A673 (cell line): ENCODE measurements at regions not wholly inside any gene's neighbourhood (a gene's known extent, or its start where the extent isn't known, plus 50 kb on each side); places are given as distances from the start of the nearest gene placed in this dataset.

Experiments
- BruUV-seq: library from RNA; stranded (reverse); fragments of 400-500 nt; replicated peaks from 2 replicates; lab custom pipeline; 2021; lab: Mats Ljungman, UMichigan
- CTCF ChIA-PET: fragments of 300-600 bp; sonication (Branson Sonifier 250); formaldehyde crosslinking; loops from one replicate; lab custom pipeline; 2022; ENCODE audit warnings: antibody characterized with exemption; lab: Charles Lee
- POLR2A ChIA-PET: fragments of 300-600 bp; sonication (Branson Sonifier 250); formaldehyde crosslinking; loops from one replicate; lab custom pipeline; 2022; ENCODE audit warnings: antibody characterized with exemption; ENCODE audit not compliant: low non-redundant PET; lab: Charles Lee
- DNase-seq: peaks from one replicate; pipeline ENCODE4 v3.0.0-alpha.2; 2015; ENCODE audit warnings: low spot score
- H3K27ac ChIP-seq: fragments of 200-600 bp; sonication (generic); 2 replicates; pipeline ENCODE4 v1.5.1; 2016; ENCODE audit warnings: mixed run types, low read depth, mild to moderate bottlenecking, mixed read lengths, antibody characterized with exemption, low read length; ENCODE audit not compliant: poor library complexity, severe bottlenecking
- H3K27me3 ChIP-seq: fragments of 200-600 bp; sonication (generic); replicated peaks from 2 replicates; pipeline ENCODE4 v1.6.1; 2017; ENCODE audit warnings: mixed run types, low read depth, mild to moderate bottlenecking, mixed read lengths, antibody characterized with exemption, low read length; ENCODE audit not compliant: insufficient read depth, poor library complexity
- H3K36me3 ChIP-seq: fragments of 200-600 bp; sonication (generic); 2 replicates; pipeline ENCODE4 v1.6.1; 2016; ENCODE audit warnings: mixed run types, mild to moderate bottlenecking, mixed read lengths, antibody characterized with exemption, low read length; ENCODE audit not compliant: insufficient read depth, poor library complexity, severe bottlenecking
- H3K4me1 ChIP-seq: fragments of 200-600 bp; sonication (generic); 2 replicates; pipeline ENCODE4 v1.6.1; 2017; ENCODE audit warnings: mixed run types, mild to moderate bottlenecking, mixed read lengths, antibody characterized with exemption, low read length; ENCODE audit not compliant: insufficient read depth, poor library complexity, severe bottlenecking
- H3K4me3 ChIP-seq: fragments of 200-600 bp; sonication (generic); 2 replicates; pipeline ENCODE4 v1.5.1; 2016; ENCODE audit warnings: low read depth, mixed run types, mild to moderate bottlenecking, mixed read lengths, low read length; ENCODE audit not compliant: poor library complexity, severe bottlenecking
- H3K9me3 ChIP-seq: fragments of 200-600 bp; sonication (generic); 2 replicates; pipeline ENCODE4 v1.6.1; 2016; ENCODE audit warnings: mixed run types, low read depth, mild to moderate bottlenecking, mixed read lengths, antibody characterized with exemption, low read length; ENCODE audit not compliant: poor library complexity, severe bottlenecking
- CTCF ChIP-seq: fragments of 300-800, 200-600 bp; sonication (generic); conservative IDR thresholded peaks from 2 replicates; pipeline ENCODE4 v1.5.1; 2017; ENCODE audit warnings: low read depth, mild to moderate bottlenecking, antibody characterized with exemption, low read length, moderate library complexity, mixed read lengths
- EZH2 ChIP-seq: fragments of 200-600 bp; sonication (generic); IDR thresholded peaks from 2 replicates; pipeline ENCODE4 v1.6.1; 2017; ENCODE audit warnings: borderline replicate concordance, low read depth, mild to moderate bottlenecking, mixed read lengths, antibody characterized with exemption, low read length; ENCODE audit not compliant: poor library complexity, severe bottlenecking
- intact Hi-C: fragments of 100-400 bp; cut with micrococcal nuclease; formaldehyde crosslinking; loops from one replicate; pipeline ENCODE4 v1.10.0; 2022; ENCODE audit not compliant: unreplicated experiment

- TF ChIP-seq CTCF (no peak), EZH2 (no peak)
- POLR2A ChIA-PET: no interaction called here
- intact Hi-C loops: no loop called here
- Histone ChIP-seq H3K4me1 (no peaks in the 10 kb centered on the region), H3K27me3 (peaks cover 21% of the 10 kb centered on the region), H3K9me3 (no peaks in the 10 kb centered on the region), H3K4me3 (no peak overlapping the region), H3K36me3 (no peaks in the 10 kb centered on the region), H3K27ac (no peak overlapping the region)
- no peak for DNase-seq
- BruUV-seq: no TSS peak
- CTCF ChIA-PET: no interaction called here
Measured at GRCh38 chr6:105880030-105880492, 206.1 kb upstream of the PRDM1 start.

DNA sequence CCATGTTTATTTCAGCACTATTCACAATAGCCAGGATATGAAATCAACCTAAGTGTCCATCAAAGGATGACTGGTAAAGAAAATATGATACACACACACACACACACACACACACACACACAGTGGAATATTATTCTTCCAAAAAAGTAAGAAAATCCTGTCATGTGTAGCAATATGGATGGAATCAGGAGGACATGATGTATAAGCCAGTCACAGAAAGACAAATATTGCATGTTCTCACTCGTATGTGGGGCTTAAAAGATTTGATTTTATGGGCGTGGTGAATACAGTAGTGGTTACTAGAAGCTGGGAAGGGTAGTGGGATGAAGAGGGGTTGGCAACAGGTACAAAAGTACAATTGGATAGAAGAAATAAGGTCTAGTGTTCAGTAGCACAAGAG lies 207.0 kb upstream of the PRDM1 start:
- ChIA-PET POLR2A (no interaction called here), CTCF (no interaction called here)
- TF ChIP-seq EZH2: no peak
- no peak for TF ChIP-seq CTCF
- no peaks in the 10 kb centered on the region for H3K36me3 ChIP-seq
- H3K9me3 ChIP-seq: no peaks in the 10 kb centered on the region
- no peak overlapping the region for H3K27ac ChIP-seq
- no peak overlapping the region for H3K4me3 ChIP-seq
- no peak for DNase-seq
- peaks cover 21% of the 10 kb centered on the region for H3K27me3 ChIP-seq
- intact Hi-C loops: no loop called here
- no peaks in the 10 kb centered on the region for H3K4me1 ChIP-seq
- BruUV-seq: no TSS peak

- TF ChIP-seq EZH2 (no peak), CTCF (no peak)
- POLR2A ChIA-PET: no interaction called here
- Histone ChIP-seq H3K27ac (no peak overlapping the region), H3K27me3 (peaks cover 25% of the 10 kb centered on the region), H3K4me1 (no peaks in the 10 kb centered on the region), H3K9me3 (no peaks in the 10 kb centered on the region), H3K4me3 (no peak overlapping the region), H3K36me3 (no peaks in the 10 kb centered on the region)
- no peak for DNase-seq
- BruUV-seq: no TSS peak
- CTCF ChIA-PET: no interaction called here
- intact Hi-C loops: no loop called here
Measured at GRCh38 chr6:105875974-105876640, 210.0 kb upstream of the PRDM1 start.
